Fibroblast of lung (primary cell): ENCODE measurements at regions not wholly inside any gene's neighbourhood (a gene's known extent, or its start where the extent isn't known, plus 50 kb on each side); places are given as distances from the start of the nearest gene placed in this dataset.
"Not testable (repeated sequence)": the region's sequence is repeated elsewhere in the genome, so short reads cannot be mapped to it uniquely, and the experiment has no call there.

Source experiments
- DNase-seq, 2 donors: peaks; one replicate each; pipeline versions ENCODE4 v3.0.0 to v3.0.0-alpha.2; 2010; ENCODE audit warnings: low read depth in 2 of 2
- H2AFZ ChIP-seq: 2 replicates; pipeline ENCODE4 v1.5.1; 2012; ENCODE audit warnings: low read length, control low read depth, inconsistent platforms
- H3K27ac ChIP-seq: 2 replicates; pipeline ENCODE4 v1.5.1; 2011; ENCODE audit warnings: low read length, control low read depth; ENCODE audit not compliant: insufficient read depth
- H3K27me3 ChIP-seq: 2 replicates; pipeline ENCODE4 v1.5.1; 2011; ENCODE audit warnings: mild to moderate bottlenecking, low read length; ENCODE audit not compliant: control insufficient read depth, insufficient read depth
- H3K36me3 ChIP-seq: 2 replicates; pipeline ENCODE4 v1.5.1; 2011; ENCODE audit warnings: low read length; ENCODE audit not compliant: control insufficient read depth, insufficient read depth
- H3K4me1 ChIP-seq: 2 replicates; pipeline ENCODE4 v1.5.1; 2011; ENCODE audit warnings: low read length; ENCODE audit not compliant: control insufficient read depth, insufficient read depth; ENCODE audit errors: extremely low read depth
- H3K4me2 ChIP-seq: 2 replicates; pipeline ENCODE4 v1.5.1; 2011; ENCODE audit warnings: low read length, control low read depth; ENCODE audit not compliant: insufficient read depth; ENCODE audit errors: extremely low read depth
- H3K4me3 ChIP-seq, 4 experiments: fragments of 200-600 bp in 1 of 4; sonication (generic) in 1 of 4; replicated peaks in 1 of 4; 2 replicates each; pipeline ENCODE4 v1.5.1; 2011 to 2016; ENCODE audit warnings: low read length in 4 of 4, low read depth in 3 of 4, mild to moderate bottlenecking in 3 of 4, control low read depth in 2 of 4, inconsistent platforms in 1 of 4, mixed read lengths in 1 of 4; ENCODE audit not compliant: insufficient read depth in 1 of 4; ENCODE audit errors: control extremely low read depth in 1 of 4
- H3K79me2 ChIP-seq: 2 replicates; pipeline ENCODE4 v1.5.1; 2012; ENCODE audit warnings: mild to moderate bottlenecking, low read length, inconsistent platforms; ENCODE audit not compliant: control insufficient read depth, insufficient read depth
- H3K9ac ChIP-seq: 2 replicates; pipeline ENCODE4 v1.5.1; 2011; ENCODE audit warnings: mild to moderate bottlenecking, low read length, control low read depth; ENCODE audit not compliant: insufficient read depth
- H3K9me3 ChIP-seq: 2 replicates; pipeline ENCODE4 v1.5.1; 2012; ENCODE audit warnings: low read depth, low read length; ENCODE audit not compliant: control insufficient read depth, insufficient read depth
- H4K20me1 ChIP-seq: 2 replicates; pipeline ENCODE4 v1.5.1; 2011; ENCODE audit warnings: low read length; ENCODE audit not compliant: control insufficient read depth, insufficient read depth; ENCODE audit errors: extremely low read depth
- EZH2 ChIP-seq: IDR thresholded peaks from 2 replicates; pipeline ENCODE4 v1.5.1; 2012; ENCODE audit warnings: low read length, control low read depth, mild to moderate bottlenecking; ENCODE audit errors: missing control alignments
- TF ChIP-seq, protein P1 (sequence below), 2 donors: IDR thresholded peaks in 1 of 2; conservative IDR thresholded peaks in 1 of 2; 1 replicate in 1 of 2; 2 replicates in 1 of 2; pipeline ENCODE4 v1.5.1; 2011 to 2012; ENCODE audit warnings: low read length in 2 of 2, control low read depth in 1 of 2, inconsistent platforms in 1 of 2, low read depth in 1 of 2, mild to moderate bottlenecking in 1 of 2

DNA sequence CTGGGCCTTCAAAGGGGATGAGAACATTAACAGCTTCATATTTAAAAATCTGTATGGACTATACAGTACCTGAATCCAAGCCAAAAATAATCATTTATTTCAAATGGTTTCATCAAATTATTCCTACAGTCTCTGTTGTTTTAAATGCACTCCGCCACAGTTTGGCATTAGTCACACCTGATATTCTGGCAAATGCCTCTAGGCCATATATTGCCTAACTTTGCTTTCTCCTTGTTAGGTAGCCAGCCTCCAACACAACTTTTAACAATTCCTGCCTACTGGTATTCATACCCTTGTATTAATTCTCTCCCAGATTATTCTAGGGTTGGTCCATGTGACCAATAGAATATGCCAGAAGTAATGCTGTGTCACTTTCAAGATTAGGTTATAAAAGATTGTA is 146.6 kb upstream of the FANCL start:
- no peaks in the 10 kb centered on the region for H3K4me1 ChIP-seq
- no peaks in the 10 kb centered on the region for H3K27me3 ChIP-seq
- H3K9me3 ChIP-seq = no peaks in the 10 kb centered on the region
- no peaks in the 10 kb centered on the region for H3K36me3 ChIP-seq
- no peak for DNase-seq
- H3K4me3 ChIP-seq = no peak overlapping the region
- no peaks in the 10 kb centered on the region for H3K79me2 ChIP-seq
- H2AFZ ChIP-seq = no peak overlapping the region
- no peak overlapping the region for H3K27ac ChIP-seq
- H4K20me1 ChIP-seq = no peaks in the 10 kb centered on the region
- TF ChIP-seq, protein P1, sequence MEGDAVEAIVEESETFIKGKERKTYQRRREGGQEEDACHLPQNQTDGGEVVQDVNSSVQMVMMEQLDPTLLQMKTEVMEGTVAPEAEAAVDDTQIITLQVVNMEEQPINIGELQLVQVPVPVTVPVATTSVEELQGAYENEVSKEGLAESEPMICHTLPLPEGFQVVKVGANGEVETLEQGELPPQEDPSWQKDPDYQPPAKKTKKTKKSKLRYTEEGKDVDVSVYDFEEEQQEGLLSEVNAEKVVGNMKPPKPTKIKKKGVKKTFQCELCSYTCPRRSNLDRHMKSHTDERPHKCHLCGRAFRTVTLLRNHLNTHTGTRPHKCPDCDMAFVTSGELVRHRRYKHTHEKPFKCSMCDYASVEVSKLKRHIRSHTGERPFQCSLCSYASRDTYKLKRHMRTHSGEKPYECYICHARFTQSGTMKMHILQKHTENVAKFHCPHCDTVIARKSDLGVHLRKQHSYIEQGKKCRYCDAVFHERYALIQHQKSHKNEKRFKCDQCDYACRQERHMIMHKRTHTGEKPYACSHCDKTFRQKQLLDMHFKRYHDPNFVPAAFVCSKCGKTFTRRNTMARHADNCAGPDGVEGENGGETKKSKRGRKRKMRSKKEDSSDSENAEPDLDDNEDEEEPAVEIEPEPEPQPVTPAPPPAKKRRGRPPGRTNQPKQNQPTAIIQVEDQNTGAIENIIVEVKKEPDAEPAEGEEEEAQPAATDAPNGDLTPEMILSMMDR (conservative IDR thresholded peaks at IDR 0.05 in 1 of 2, IDR thresholded peaks at IDR 0.05 in 1 of 2; ENCODE audit: low read depth in 1 of 2, low read length in 2 of 2) = no peak
- no peak for TF ChIP-seq EZH2
- no peak overlapping the region for H3K4me2 ChIP-seq
- no peak overlapping the region for H3K9ac ChIP-seq

DNA sequence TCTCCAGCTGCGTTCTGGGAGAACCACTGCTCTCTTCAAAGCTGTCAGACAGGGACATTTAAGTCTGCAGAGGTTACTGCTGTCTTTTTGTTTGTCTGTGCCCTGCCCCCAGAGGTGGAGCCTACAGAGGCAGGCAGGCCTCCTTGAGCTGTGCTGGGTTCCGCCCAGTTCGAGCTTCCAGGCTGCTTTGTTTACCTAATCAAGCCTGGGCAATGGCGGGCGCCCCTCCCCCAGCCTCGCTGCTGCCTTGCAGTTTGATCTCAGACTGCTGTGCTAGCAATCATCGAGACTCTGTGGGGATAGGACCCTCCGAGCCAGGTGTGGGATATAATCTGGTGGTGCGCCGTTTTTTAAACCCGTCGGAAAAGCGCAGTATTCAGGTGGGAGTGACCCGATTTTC is 145.8 kb upstream of the FANCL start:
- not testable (repeated sequence) for H3K4me1 ChIP-seq, DNase-seq, H3K4me2 ChIP-seq, H3K9me3 ChIP-seq, H3K27me3 ChIP-seq, H4K20me1 ChIP-seq, H3K36me3 ChIP-seq, H3K79me2 ChIP-seq, H3K9ac ChIP-seq, H3K4me3 ChIP-seq, H3K27ac ChIP-seq, H2AFZ ChIP-seq

DNA sequence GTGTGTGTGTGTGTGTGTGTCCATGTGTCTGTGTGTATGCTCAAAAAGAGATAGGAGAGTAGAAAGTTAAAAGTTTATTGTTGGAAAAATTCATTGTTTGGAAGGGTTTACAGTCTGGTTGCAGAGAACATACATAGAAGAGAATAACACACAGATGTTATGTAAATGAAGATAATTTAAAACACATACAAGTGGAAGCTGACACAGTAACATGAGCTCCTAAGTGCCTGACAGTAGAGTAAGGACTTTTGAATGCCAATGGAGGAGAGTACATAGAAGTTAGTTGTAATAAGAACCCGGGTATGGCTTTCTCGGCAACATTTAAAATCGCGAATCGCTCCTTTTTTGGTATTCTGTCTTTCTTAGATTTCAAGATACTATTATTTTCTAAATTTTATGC is 137.0 kb upstream of the FANCL start:
- H3K27me3 ChIP-seq = no peaks in the 10 kb centered on the region
- H3K79me2 ChIP-seq = no peaks in the 10 kb centered on the region
- TF ChIP-seq, protein P1 (conservative IDR thresholded peaks at IDR 0.05 in 1 of 2, IDR thresholded peaks at IDR 0.05 in 1 of 2; ENCODE audit: low read depth in 1 of 2, low read length in 2 of 2) = no peak
- no peak for TF ChIP-seq EZH2
- no peaks in the 10 kb centered on the region for H3K4me1 ChIP-seq
- H3K27ac ChIP-seq = no peak overlapping the region
- no peak overlapping the region for H3K4me2 ChIP-seq
- no peak overlapping the region for H3K4me3 ChIP-seq
- DNase-seq = no peak
- no peaks in the 10 kb centered on the region for H3K36me3 ChIP-seq
- no peaks in the 10 kb centered on the region for H3K9me3 ChIP-seq
- H4K20me1 ChIP-seq = no peaks in the 10 kb centered on the region
- no peak overlapping the region for H3K9ac ChIP-seq
- H2AFZ ChIP-seq = no peak overlapping the region

DNA sequence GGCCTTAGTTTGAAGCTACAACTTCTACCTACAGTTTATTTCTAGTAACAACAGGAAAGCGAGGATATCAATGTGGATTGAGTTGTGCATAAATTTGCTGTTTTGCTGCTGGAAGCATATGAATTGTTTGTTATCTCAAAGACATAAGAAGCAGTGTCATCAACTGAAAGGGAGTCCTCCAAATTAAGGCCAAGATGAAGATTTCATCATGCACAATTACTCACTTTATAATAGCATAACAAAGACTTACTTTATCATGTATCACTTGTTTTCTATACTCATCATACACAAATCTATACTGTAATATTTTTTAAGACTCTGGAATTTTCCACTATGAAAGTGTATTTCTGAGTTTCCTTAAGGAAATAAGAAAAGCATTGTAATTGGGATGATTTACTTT is 136.1 kb upstream of the FANCL start:
- TF ChIP-seq EZH2 = no peak
- TF ChIP-seq, protein P1 (conservative IDR thresholded peaks at IDR 0.05 in 1 of 2, IDR thresholded peaks at IDR 0.05 in 1 of 2; ENCODE audit: low read depth in 1 of 2, low read length in 2 of 2) = no peak
- Histone ChIP-seq H3K4me1 (no peaks in the 10 kb centered on the region), H2AFZ (no peak overlapping the region), H3K4me3 (no peak overlapping the region), H3K4me2 (no peak overlapping the region), H3K79me2 (no peaks in the 10 kb centered on the region), H3K9ac (no peak overlapping the region), H3K27ac (no peak overlapping the region), H3K9me3 (no peaks in the 10 kb centered on the region), H4K20me1 (no peaks in the 10 kb centered on the region), H3K36me3 (no peaks in the 10 kb centered on the region), H3K27me3 (no peaks in the 10 kb centered on the region)
- DNase-seq = no peak
